EL (cell line): ENCODE measurements at regions not wholly inside any gene's neighbourhood (a gene's known extent, or its start where the extent isn't known, plus 50 kb on each side); places are given as distances from the start of the nearest gene placed in this dataset.

ENCODE experiments used
- DNase-seq: peaks from one replicate; pipeline ENCODE4 v3.0.0-alpha.2; 2016

DNA sequence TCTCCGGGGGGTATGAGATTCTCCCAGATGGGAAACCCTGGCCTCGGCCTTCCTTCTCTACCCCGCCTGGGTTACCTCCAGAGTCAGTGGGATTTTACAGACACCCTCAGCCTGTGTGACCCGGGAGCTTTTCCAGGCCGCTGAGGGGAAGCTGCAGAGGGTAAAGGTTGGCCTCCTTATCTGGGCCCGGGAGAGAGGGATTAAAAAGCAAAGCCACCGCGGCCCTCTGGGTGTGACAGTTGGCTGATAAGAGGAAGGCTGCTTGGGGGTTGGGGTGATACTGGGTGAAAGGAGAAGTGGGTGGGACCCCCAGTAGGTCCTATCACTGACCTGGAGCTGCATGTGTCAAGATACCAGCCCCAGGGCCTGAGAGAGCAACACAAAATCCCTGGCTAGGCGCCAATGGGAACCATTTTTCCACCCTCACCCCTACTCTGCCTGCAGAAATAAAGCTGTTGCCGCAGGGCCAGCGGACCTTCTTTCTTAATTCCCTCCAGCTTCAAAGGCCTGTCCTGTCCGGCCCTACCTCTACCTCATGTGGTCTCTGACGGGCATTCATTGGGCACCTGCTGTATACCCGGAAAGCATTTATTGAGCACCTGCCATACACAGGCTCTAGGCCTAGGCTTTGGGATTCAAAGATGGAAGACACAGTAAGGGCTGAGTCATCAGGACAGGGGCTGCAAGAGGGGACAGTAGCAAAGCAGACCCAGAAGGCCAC, 77.6 kb upstream of the GSE1 start:
- DNase-seq, result no peak

DNA sequence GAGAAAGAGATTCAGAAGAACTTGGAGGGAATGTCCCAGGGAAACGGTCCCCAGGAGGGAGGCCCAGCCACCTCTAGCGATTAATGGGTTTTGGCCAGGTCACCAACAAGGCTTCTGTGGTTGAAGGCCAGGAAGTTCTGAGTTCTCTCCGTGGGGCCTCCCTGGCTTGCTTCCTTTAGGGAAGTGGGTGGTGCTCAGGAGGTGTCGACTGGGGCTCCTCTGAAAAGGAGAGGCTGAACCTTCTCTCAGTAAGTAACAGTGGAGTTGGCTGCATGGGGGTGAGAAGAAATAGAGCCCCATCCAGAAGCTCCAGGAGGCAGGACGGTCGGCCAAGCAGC, 77.1 kb upstream of the GSE1 start:
- DNase-seq, result no peak

DNA sequence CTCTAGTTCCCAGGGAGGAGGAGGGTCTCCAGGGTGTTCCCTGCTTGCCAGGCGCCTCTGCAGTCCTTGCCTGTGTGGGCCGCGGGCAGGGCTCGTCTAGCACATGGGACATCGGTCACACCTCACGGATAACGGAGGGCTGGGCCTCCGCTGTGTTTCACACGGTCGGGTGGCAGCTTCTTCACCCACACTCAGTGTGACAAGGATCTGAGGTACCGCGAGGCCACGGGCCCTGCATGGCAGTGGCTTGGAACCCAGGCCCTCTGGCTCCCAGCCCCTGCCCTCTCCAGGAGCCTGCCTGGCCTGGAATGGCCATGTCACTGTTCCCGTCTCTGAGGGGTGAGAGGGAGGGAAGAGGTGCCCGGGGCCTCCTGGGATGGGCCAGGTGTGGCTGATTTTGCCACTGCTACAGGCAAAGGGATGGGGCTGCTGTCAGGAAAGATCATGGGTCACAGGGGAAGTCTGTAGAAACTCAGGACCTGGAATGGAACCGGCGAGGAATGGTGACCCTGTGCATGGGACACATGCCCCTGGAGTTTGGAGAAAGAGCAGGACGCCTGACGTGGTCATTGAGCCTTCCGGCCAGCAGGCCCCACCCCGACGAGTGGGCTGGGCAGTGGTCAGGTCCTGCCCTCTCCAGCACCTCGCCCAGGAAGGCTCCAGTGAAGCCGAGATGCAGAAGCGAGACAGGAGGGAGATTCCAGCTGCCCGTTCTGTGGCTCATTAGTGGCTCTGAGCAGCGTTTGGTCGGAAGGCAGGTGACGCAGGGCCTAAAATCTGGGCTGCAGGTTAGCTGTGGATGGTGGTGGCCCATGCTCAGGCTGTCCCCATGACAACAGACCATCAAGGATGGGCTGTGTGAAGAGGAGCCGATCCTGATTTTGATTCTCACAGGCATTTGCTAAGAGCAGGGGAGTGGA, 76.5 kb upstream of the GSE1 start:
- no peak for DNase-seq

DNA sequence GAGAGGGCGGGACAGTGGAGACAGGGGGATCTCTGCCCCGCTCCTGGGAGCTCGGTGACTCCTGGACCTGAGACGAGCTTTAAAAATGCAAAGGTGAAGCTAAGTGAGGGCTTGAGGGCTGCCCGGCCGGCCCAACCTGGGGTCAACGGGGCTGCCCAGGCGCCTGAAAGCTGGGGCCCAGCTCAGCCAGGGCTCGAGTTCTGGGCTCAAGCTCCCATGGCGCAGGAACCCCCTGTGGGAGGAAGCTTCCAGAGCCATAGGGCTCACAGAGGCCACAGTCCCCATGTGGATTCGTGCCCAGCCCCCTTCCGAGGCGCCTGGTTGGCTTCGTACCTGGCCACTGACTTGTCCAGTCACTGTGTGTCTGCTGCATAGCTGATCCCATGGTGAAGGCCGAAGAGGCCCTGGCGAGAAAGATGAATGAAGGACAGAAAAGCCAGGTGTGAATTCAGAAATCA, 75.8 kb upstream of the GSE1 start:
- no peak for DNase-seq

DNA sequence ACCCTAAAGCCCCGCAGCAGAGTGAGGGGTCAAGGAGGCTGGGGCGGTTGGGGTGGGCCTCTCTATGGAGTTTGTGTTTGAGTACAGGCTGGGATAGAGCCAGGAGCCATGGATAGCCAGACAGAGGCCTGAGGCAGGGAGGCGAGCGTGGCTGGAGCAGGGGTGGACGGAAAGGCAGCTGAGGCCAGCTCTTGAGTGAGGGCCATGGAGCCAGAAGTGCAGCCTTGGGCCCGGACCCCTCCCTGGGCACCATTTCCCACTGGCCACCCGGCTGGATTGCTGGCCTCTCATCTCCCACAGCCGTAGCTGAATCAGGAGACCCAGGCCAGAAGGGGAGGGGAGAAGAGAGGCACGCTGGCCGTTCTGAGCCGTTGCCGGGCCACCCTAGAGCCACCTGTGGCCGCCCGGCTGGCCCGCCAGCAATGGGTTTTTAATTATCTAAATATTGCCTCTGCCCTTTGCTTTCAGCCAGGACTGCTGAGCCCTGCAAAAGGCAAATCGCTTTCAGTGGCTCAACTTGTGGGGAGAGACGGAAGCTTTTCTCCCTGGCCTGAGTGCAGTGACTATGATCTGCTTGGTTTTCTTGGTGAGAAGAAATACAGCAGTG, 75.2 kb upstream of the GSE1 start:
- no peak for DNase-seq

DNA sequence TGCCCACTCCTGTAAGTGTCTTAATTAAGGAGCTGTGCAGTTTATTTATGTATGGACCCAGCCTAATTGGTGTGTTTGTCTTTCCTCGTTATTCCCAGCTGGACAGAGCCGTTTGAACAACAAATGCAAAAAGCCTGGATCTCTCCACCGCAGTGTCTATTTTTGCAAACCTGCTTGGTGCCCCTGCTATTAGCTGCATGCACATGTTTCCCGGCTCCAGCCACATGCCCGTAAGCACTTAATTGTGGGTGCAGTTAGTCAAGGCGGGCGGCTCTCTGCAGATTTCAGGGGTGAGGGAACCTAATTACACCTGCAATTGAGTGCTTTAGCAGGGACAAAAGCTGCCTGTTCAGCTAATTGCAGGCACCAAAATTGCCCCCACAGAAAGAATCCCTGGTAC, 74.0 kb upstream of the GSE1 start:
- no peak for DNase-seq

DNA sequence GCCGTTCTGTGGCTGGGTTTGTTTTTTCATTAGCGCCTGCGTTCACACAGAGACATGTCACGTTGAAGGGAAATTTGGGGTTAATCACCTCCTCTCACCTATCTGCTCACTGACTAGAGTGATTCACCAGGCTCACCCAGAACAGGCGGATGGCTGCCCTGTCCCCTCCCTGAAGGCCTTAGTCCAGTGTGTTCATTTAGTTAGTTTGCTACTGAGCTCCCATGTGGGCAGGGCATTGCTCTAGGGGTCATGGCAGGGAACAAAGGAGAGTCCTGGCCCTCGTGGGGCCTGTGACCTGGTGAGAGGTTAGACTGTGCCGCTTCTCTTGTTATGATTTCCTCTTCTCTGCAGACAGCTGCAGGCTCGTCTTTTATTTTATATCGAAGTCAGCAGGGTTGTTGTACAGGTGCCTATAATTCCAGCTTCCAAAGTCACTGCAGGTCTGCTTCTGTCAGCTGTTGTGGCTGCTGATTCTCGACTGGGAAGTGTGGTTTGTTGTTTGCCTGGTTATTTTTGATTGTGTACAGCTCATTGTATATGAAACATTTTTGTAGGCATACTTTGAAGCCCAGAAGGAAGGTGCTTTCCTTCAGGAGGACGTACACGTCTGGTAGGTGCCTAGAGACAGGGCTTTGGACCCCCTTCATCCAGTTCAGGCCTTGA, 73.4 kb upstream of the GSE1 start:
- no peak for DNase-seq

DNA sequence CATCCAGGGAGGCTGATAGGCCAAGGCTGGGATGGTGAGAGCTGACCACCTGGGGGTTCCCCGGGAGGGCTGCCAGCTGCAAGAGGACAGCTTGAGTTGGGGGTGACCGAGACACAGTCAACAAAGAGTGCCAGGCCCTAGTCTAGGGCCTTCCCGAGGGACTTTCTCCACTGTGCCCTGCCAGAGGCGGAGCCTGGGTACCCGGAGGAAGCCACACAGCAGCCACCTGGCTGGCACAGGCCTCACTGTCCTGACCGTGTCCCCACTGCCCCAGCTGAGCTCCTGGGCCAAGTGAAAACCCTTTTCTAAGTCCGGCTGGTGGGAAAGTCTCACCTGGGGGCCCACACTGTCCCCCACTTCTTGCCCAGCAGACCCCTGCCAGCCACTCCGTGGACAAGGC, 71.9 kb upstream of the GSE1 start:
- no peak for DNase-seq

DNA sequence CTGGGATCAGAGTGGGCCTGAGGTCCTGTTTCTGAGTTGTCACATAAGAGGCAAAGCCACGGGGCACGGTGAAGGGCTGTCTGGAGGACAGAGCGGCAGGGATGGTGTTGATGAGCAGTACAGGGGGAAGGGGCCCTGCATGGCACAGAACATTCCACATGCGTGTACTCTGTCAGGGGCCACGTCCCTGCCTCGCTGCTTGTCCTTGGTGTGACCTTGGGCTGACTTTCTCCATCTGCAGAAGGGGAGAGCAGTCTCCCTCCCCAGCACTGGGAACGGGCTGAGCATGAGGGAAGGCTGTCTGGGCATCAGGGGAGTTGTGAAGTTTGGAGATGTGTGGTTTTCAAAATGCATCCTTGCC, 71.5 kb upstream of the GSE1 start:
- no peak for DNase-seq

DNA sequence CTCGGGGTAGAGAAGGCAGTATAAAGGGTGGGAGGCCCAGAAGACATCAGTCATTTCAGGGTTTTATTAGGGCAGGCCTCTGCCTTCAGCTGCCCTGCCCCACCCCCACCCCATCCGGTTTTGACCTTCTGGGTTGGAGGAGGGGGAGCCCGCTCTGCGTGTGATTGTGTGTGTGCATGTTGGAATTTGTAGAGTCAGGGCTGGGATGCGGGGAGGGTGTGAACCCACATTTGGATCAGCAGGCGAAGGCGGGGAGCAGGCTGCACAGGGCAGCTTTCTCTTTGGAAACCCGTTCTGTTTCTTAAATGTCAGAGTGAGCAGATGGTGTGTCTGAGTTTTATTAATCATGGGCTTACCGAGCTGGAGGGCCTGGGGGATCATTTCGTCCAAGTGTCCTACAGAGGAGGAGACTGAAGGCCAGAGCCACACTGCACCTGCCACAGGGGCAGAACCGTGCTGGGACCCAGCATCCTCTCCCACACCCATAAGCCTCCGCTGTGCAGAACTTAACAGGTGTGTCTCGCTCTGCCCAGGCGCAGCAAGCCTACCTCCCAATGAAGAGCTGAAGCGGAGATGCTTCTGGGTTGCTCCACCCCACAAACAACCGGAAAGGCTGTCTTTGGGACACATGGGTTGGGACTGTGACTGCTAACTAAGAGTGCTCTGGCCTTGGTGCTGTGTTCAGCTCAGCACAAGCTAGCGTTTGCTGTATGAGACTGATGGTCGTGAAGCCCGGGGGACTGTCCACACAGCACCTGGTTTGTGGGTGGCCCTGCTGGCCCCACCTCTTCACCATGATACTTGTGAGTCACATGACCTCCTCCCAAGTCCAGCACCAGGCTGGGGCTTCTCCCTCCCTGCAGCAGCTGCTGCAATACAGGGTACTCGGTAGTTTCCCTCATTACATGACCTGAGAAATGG, 70.9 kb upstream of the GSE1 start:
- peak; percentile 23 for DNase-seq

DNA sequence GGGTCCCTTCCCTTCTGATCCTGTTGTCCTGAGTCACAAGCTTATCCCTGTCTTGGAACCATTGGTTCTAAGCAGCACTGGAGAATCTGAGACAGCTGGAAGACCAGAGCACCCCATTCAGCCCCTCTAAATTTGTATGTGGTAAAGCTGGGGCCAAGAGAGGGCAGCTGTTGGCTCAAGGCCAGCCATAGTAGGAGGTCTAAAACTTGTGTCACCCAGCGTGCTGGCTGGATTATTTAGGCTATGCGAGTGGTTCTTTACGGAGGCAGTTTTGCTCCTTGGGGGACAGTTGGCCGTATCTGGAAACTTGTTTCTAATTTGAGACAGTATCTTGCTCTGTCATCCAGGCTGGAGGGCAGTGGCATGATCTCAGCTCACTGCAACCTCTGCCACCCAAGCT, 69.6 kb upstream of the GSE1 start:
- DNase-seq, result no peak

DNA sequence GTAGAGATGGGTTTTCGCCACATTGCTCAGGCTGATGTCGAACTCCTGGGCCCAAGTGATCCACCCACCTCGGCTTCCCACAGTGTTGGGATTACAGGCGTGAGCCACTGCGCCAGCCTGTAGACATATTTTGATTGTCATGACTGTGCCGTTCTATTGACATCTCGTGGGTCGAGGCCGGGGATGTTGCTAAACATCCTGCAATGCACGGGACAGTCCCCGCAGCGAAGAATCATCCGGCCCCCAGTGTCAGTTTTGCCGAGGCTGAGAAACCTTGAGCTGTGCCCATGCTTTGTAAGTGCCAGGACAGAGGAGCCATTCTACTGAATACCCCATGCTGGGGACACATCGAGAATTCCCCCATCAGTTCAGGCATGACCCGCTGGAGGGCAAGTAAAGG, 69.1 kb upstream of the GSE1 start:
- no peak for DNase-seq

DNA sequence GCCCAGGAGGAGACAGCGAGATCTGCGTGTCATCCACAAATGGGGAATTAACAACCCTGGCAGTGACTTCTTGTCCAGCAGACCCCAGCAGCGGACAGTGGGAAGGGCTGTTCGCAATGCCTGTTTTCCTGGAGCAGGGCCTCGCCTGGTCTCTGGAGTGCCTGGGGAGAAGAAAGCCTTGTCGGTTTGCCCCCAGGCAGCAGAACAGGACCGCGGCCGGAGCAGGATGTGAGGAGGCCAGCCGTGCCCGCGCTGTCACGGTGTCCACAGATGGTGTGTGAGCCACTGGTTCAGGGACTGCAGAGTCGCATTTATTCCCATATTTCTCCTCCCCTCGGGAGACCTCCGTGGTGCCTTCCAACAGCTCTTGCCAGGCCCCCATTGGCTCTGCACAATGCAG, 68.5 kb upstream of the GSE1 start:
- DNase-seq, result no peak

DNA sequence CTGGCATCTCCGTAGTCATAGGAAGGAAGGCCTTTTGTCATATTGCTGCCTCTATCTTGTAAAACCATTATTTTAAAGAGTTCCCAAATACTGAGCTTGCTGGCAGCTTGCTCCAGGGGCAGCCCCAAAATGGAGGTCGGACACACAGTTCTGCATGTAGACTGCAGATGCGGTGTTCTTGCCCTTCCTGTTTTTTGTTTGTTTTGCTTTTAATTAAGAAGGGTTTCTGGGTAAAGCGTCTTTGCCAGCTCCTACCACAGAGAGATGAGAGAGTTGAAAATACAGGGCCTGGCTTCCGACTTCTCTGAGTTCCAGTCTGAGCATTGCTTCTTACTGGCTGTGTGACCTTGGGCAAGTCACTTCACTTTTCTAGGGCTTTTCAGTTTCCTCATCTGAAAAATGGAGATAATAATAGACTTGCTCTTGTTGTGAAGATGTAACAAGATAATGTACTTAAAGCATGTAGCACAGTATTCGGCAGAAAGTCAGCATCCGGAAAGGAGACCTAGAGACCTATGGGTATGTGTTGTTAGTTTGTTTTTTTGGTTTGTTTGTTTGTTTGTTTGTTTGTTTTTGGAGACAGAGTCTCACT, 67.8 kb upstream of the GSE1 start:
- no peak for DNase-seq

DNA sequence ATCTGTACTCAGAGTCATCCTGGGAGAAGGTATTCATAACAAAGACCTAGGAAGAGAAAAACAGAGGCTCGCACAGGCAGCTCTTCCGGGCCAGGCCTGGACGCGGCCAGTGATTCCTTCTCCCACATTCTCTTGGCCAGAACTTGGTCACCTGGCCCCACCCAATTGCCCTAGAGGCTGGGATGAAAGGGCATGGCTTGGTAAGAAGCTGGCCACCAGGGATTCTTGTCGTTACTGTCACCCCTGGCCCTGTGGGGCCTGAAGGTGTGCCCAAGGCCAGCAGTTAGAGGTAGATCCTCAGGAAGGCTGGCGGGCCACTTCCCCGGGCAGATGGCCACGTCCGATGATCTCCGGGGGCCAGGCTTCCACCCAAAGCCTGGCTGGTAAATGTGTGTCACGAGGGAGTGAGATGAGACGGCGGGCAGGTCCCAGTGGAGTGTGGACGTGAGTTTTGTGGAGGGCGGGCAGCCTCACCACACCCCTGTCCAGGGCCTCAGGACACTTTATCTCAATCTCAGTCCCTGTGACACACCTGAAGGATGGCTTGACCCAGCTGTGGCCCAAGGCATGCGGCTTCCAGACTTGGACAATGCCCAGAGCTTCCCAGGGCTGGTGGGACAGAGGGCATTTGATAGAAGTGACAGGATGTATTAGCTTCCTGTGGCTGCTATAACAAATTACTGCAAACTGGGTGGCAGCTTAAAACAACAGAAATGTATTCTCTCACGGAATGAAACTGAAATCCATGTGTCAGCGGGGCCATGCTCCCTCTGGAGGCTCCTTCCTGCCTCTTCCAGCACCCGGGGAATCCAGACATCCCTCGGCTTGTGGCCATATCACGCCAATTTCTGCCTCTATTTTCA, 66.3 kb upstream of the GSE1 start:
- DNase-seq, result no peak

DNA sequence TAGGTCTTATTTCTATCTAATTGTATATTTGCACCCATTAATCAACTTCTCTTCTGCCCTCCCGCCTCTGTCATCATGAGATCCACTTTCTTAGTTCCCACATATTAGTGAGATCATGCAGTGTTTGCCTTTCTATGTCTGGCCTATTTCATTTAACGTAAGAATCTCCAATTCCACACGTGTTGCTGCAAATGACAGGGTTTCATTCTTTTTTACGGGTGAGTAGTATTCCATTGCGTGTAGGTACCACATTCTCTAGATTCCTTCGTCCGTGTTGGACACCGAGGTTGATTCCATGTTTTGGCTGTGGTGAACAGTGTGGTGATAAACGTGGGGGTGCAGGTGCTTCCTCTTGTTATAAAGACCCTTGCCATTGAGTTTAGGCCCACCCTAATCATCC, 64.7 kb upstream of the GSE1 start:
- no peak for DNase-seq

DNA sequence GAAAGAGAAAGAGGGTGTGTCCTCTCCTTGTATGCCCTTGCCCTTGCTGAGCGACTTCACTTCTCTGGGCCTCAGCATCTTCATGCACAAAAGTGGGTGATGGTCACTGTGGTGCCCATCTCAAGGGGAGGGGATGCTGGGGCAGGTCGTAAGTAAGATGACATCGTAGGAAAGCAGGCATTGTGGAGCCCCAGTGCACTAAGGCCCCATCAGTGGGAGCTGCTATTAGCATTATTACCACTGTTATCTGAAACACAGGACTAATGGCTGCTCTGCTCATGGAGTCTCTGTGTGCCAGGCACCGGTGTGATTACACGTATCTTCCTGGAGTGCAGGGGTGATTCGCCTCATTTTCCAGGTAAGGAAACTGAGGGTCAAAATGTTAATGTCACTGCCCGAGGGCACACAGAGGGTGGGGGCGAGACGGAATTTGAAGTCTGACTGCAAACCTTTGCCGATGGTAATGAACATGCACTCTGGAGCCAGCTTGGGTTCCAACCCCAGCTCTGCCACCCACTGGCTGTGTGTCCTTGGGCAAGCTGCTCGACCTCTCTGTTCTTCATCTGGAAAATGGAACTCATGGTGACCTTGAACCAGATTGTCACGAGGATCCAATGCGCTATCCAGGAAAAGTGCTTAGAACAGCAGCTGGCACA, 63.2 kb upstream of the GSE1 start:
- DNase-seq, result no peak

DNA sequence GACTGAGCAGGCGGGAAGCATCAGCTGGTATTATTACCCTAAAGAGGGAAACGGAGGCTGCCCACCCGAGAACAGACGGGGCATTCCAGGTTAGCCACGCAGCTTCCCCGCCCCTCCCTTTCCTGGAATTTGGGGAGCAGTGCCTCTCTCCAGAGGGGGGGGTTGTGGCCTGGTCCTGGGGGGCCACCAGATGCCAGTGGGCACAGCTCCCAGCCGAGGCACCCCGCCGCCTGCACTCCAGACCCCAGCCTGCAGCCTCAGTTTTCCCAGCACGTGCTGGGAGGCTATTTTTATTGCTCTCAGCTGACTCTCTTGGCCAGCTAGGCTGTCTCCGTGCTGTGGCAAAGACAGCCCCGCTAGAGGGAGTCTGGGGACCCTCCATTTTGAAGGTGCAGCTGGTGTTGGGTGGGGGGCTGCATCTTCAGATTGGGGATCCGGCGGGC, 62.7 kb upstream of the GSE1 start:
- DNase-seq, result no peak

DNA sequence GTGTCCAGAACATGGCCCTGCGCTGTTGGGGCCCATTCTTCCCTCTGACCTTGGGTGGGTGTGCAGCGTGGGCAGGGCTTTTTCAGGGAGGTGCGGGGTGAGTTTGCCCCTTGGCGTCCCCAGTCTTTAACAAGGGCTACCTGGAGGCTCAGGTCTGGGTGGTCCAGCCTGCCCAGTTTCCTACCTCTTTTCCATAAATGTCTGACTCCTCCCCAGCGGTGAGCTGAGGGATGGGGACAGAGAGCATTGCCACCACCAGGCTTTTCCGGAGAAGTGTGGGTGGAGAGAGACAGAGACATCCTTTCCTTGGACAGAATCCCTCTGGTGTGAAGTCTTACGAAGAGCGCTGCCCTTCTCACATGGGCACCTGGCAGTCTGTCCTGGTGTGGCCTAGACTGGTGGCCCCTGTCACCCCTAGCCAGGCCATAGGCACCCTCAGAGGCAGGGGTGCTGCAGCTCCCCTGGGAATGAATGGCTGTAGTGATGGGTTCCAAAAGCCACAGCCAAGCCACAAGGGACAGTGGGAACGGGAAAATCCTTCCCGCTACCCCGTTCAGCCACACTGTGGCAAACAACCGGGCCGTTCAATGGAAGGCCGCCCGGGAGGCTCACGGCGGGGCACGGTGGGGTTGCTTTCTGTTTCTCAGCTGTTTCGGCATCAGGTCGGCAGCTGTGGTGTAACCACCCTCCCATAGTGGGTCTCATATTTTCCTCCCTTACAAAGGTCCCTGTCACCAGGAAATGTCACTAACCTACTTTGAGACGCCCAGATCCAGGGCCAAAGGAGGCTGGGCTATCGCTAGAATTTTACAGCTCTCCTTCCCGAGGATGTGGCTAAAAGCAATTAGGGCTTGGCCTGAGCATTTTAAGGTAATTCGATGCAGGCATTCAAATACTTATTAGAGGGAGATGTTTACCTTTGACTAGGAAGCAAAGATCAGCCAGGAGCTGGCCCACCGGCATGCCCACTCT, 61.9 kb upstream of the GSE1 start:
- no peak for DNase-seq
